Upper lobe of left lung (tissue), 4 donors: ENCODE measurements at regions not wholly inside any gene's neighbourhood (a gene's known extent, or its start where the extent isn't known, plus 50 kb on each side); places are given as distances from the start of the nearest gene placed in this dataset.

Experiments used
- CTCF ChIP-seq, 6 experiments: fragments of 450-650 bp in 4 of 6; fragments of 200-600 bp in 2 of 6; sonication (generic) in 2 of 6; IDR thresholded peaks; one replicate each; pipeline ENCODE4 v1.5.1; 2016 to 2019; ENCODE audit warnings: antibody characterized with exemption in 6 of 6
- EP300 ChIP-seq, 4 donors: sonication (generic); formaldehyde crosslinking; IDR thresholded peaks; one replicate each; pipeline ENCODE4 v1.5.1; 2017; ENCODE audit warnings: antibody characterized with exemption in 4 of 4, control low read depth in 2 of 4
- POLR2A ChIP-seq, 4 donors: fragments of 450-650 bp; IDR thresholded peaks; one replicate each; pipeline ENCODE4 v1.5.1; 2016 to 2017; ENCODE audit warnings: antibody characterized with exemption in 4 of 4, mild to moderate bottlenecking in 2 of 4
- POLR2AphosphoS5 ChIP-seq, 2 donors: sonication (generic); formaldehyde crosslinking; IDR thresholded peaks; one replicate each; pipeline ENCODE4 v1.5.1; 2017; ENCODE audit warnings: antibody characterized with exemption in 2 of 2

- TF ChIP-seq CTCF (IDR thresholded peaks at IDR 0.05) (no peak), POLR2AphosphoS5 (IDR thresholded peaks at IDR 0.05) (no peak), EP300 (IDR thresholded peaks at IDR 0.05) (no peak), POLR2A (IDR thresholded peaks at IDR 0.05) (no peak)
These were observed 58.3 kb upstream of the HAO2 start for GRCh38 chr1:119310301-119310700.
